HG02885 (cell line): ENCODE measurements at regions not wholly inside any gene's neighbourhood (a gene's known extent, or its start where the extent isn't known, plus 50 kb on each side); places are given as distances from the start of the nearest gene placed in this dataset.
"Not testable (repeated sequence)": the region's sequence is repeated elsewhere in the genome, so short reads cannot be mapped to it uniquely, and the experiment has no call there.

Experiments used
- ATAC-seq: cut with Tn5 transposase; IDR thresholded peaks from one replicate; pipeline ENCODE4 v1.9.1; 2021; ENCODE audit warnings: mild to moderate bottlenecking; ENCODE audit not compliant: unreplicated experiment, poor library complexity

DNA sequence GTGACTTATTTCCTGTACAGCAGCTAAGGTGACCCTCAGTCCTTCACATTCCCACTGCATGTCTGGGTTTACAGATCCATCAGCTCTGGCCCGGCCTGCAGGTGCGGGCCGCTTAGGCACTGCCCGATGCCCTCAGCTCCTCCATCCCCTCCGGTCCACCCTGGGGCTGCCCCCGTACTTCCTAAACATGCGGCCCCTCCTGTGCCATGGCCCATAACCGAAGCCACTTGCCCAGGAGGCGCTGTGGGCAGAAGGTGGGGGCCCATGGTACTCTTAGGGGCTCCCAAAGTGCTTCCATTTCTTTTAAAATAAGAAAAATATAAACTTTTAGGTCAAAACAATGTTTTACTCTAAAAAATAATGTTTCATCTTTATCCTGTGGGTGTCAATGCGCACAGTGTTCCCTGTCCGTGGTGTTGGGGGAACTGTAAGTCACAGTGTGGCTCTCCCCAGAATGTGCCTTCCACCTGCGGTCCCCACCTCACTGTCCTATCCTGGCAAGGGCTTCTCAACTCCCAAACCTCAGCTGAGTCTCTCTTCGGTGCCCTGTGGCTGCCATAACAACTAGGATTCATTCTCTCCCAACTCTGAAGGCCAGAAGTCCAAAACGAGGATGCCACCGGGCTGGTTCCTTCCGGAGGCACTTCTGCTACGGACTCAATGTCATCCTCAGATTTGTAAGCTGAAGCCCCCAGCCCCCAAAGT, 132.7 kb upstream of the LPCAT1 start:
- ATAC-seq, result no peak

DNA sequence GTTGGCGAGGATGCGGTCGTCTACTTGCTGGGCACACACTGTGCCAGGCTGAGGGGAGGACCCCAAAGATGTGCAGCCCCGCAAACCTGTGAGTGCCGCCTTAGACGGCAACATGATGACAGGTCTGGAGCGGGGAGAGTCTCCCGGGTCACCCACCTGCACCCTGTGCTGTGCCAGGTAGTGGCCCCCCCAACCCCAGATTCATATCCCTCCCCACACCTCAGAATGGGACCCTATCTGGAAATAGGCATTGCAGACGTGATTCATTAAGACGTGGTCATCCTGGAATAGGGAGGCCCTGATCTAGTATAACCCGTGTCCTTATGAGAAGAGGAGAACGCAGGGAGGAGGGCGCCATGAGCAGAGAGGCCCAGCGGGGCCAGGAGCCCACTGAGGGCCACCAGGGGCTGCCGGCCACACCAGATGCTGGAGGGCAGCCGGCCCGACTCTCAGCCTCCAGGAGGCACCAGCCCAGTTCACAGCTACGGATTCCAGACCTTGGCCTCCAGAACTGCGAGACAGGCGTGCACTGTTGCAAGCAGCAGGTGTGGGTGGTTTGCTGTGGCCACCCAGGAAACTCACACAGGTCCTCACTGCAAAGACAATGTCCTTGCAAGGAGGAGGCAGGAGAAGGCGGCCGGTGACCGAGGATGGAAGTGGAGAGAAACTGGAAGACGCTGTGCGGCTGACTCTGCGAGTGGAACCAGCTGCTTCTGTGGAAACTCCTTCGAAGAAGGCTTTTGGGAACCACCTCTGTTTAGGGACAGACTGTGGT, 131.9 kb upstream of the LPCAT1 start:
- no peak for ATAC-seq

DNA sequence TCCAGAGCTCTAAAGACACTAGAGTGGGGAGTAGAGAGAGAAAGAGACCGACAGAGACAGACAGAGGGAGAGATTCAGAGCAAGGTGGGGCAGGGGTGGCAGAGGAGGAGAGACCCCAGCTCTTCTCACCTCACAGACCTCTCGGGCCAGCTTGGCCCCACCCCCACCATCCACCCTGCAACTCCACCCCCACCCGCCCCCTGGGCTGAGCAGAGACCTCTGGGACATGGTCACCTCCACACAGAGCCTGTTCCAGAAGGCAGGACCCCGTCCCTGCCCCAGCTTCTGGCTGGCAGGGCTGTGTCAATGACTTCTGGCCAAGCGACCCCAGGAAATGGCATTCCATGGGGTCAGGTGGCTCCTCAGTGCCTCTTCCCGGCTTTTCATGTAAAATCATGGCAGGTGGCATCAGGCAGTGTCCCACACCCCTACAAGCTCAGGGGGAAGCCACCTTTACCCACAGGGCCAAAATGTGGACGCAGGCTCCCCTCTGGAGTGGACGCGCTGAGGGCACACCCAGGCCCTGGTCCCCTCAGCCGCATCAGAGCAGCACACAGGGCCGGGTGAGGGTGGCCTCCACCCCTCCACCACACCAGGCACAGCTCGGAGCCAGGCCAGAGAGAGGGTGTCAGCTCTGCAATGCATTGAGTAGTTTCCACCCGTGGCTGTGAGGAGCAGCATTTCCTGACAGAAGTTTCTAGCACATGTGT, 131.2 kb upstream of the LPCAT1 start:
- ATAC-seq, result no peak

DNA sequence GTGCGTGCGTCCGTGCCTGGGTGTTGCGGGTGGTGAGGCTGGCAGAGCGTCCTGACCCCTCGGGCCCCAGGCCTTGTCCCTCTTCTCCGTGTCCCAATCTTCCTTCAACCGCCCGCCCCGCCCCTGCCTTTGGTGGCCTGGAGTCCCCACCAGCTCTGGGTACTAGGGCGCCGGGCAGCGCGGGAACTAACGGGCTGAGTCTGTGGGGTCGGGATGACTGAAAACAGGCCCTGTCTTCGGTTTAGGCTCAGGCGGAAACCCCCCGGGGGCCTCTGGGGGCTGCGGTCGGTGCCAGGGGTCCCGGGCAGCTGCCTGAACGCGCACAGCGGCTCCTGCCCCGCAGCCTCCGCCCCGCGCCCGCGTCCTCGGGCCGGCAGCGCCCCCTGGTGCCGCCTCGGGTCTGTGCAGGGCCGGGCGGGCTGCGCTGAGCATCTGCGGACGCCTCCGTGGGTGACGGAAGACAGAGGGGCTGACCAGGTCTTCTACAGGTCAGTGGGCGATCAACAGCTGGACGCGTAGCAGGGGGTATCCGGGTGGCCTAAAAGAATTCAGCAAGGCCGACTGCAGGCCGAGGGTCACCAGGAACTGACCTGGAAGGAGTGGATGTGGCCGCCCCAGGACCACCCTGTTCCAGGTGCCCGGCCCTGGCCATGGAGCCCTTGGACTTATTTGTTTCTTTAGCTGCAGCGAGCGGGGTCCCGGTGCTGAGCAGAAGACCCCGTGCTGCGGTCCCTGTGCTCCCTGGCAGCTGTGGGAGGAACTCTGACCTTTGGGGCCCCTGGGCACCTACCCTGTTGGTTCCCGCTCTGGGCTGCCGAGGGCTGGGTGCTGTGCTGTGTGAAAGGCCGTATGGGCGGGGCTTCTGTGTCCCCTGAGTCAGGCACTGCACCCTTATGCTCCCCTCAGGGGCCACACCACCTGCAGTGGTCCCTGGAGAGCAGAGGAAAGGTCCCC, 130.2 kb upstream of the LPCAT1 start:
- ATAC-seq, result peak; percentile 88

DNA sequence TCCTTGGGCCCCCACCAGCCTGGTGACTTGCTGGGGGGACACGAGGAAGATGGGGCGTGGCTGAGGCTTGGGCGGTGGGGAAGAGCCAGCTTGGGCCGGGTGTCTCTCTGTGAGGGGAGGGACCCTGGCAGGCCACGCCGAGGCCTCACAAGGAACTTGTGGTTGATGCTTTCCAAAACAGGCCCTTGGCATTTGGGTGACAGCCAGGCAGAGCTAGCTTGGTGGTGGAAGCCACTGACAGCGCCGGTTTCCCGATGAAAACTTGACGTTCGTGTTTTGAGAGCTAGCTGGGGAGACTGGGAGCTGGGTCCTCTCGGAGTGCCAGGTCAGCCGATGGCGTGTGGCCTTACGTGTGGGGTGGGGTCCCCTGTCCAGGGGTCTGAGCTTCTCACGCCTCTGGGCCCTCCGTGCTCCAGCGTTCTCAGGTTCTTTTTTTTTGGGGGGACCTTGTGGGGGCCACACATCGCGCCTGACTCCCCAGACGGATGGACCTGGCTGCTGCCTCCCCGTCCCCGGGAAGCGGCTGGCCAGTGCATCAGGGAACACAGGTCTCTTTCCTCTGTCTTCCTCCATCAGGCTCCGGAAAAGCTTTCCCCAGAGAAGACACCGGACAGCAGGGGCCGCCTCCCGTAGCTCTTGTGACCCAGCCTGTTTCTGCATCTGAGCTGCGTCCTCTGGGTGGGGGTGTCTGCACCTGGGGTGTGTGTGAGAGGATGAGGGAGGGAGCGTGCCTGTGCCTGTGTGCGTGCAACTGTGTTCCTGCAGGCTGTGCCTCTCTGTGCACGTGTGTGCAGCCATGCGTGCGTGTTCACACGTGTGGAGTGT, 129.3 kb upstream of the LPCAT1 start:
- ATAC-seq, result peak; percentile 54

DNA sequence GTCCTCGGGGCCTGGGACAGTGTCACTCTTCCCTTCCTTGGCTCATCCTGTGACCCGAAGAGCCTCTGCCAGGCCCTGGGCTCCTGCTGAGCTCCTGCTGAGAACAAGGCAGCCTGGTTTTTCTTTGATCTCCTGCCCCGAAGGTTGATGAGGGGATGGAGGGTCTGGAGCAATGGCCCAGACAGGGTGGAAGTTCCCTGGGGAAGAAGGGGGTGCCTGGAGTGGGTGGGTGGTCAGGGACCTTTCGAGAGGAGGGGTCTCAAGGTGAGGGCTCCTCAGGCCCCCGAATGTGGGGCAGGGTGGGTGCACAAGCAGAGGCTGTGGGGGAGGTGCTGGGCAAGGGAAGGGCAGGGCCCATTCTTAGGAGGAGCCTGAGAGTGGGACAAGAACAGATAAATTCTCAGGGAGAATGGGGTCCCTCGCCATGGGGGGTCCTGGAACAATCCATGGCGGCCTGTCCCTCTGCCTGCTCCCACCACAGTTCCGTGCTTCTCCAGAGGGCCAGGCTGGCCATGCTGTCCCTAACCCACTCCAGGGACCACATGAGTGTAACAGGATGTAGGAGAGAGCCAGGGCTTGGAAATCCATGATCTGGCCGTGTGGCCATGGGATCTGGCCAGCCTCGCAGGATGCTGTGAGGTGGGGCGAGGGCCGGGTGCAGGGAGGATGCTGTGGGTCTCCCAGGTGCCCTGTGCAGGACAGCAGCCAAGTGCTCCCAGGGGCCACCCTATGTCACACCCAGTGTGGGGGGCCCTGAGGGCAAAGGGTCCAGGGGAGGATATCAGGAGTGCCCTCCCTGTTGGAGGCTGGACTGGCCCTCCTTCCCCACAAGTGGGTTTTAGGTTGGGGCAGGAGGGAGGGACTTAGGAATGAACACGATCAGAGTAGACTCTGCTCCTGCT, 128.5 kb upstream of the LPCAT1 start:
- no peak for ATAC-seq

DNA sequence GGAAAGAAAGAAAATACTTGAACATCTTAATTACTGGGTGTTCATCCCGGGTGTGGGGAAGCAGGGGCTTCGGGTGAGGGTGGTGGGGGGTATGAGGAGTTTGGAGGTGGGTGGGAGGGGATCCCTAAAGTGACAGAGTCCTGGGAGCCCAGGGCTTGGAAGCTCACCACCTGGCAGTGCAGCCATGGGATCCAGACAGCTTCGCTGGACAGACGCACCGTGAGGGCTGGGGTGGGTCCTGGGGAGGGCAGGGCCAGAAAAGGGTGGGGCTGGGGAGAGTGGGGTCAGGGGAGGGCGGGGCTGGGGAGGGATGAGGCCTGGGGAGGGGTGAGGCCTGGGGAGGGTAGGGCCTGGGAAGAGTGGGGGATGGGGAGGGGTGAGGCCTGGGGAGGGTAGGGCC, 127.5 kb upstream of the LPCAT1 start:
- no peak for ATAC-seq

DNA sequence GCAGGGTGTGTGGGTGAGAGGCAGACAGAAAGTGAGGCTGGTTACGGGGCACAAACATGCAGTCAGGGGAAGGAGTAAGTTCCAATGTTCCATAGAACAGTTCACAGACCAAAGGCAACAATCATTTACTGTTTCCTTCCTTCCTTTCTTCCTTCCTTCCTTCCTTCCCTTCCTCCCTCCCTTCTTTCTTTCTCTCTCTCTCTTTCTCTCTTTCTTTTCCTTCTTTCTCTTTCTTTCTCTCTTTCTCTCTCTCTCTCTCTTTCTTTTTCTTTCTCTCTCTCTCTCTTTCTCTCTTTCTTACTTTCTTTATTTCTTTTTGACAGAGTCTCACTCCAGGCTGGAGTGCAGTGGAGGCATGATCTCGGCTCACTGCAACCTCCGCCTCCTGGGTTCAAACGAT, 125.8 kb upstream of the LPCAT1 start:
- ATAC-seq, result no peak

DNA sequence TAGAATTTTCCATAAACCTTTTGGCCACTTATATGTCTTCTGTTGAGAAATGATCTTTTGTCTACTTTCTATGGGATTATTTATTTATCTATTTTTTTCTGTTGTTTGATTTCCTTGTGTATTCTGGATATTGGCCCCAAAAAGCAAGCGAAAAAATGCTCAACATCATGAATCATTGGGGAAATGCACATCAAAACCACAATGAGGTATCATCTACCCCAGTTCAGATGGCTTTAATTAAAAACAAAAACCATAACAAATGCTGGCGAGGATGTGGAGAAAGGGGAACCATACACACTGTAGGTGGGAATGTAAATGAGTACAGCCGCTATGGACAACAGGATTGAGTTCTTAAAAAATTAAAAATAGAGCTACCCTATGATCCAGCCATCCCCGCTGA, 125.0 kb upstream of the LPCAT1 start:
- ATAC-seq, result no peak

DNA sequence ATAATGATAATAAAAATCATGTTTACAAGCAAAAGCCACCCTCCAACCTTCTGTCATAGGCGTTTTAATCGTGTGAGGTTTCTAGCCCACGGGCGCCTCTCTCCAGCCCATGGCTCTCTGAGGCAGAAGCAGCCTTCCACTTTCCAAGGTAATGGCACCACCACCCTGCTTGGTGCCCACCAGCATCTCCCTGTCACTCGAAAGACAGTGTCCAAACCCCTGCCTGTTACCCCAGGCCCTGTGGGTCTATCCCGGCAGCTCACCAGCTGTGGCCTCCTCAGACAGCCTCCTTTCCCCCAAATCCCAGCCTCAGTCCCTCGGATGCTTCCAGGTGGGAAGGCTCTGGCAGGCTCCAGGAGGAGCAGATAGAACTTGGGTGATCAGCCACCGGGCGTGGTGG, 123.8 kb upstream of the LPCAT1 start:
- ATAC-seq, result no peak

DNA sequence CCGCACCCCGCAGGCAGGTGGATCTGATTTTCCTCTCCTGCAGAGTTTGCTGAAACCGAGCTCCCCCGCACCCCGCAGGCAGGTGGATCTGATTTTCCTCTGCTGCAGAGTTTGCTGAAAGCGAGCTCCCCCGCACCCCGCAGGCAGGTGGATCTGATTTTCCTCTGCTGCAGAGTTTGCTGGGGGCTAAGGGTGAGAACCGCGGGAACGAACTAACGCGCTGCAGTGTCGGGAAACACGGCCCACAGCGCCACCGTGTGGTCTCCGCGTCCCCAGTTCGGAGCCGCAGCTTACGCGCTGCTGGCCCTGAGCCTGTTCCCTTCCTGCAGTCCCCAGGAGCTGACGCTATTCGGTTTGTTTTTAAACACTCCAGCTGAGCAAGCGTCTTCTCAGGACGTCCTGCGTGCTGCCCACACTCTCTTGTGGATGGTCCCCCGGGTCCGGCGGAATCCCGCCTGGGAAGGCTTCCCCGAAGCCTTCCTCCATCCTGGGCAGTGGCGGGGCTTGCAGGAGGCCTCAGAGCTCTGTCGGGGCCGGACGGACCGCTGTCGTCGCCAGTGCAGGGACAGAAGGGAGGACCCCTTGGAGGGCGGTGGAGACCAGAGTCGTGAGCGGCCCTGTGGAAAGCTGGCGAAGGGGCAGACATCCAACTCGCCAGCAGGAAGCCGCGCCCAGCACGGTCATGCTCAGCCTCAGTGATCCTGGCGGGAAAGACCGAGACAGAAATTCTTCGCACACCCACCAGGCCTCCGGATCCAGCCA, 121.2 kb upstream of the LPCAT1 start:
- peak; percentile 77 for ATAC-seq

DNA sequence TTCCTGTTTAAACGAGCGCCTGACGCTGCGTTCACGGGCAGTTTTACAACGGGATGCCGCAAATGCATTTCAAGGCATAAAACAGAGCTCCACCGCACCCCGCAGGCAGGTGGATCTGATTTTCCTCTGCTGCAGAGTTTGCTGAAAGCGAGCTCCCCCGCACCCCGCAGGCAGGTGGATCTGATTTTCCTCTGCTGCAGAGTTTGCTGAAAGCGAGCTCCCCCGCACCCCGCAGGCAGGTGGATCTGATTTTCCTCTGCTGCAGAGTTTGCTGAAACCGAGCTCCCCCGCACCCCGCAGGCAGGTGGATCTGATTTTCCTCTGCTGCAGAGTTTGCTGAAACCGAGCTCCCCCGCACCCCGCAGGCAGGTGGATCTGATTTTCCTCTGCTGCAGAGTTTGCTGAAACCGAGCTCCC, 120.6 kb upstream of the LPCAT1 start:
- not testable (repeated sequence) for ATAC-seq

DNA sequence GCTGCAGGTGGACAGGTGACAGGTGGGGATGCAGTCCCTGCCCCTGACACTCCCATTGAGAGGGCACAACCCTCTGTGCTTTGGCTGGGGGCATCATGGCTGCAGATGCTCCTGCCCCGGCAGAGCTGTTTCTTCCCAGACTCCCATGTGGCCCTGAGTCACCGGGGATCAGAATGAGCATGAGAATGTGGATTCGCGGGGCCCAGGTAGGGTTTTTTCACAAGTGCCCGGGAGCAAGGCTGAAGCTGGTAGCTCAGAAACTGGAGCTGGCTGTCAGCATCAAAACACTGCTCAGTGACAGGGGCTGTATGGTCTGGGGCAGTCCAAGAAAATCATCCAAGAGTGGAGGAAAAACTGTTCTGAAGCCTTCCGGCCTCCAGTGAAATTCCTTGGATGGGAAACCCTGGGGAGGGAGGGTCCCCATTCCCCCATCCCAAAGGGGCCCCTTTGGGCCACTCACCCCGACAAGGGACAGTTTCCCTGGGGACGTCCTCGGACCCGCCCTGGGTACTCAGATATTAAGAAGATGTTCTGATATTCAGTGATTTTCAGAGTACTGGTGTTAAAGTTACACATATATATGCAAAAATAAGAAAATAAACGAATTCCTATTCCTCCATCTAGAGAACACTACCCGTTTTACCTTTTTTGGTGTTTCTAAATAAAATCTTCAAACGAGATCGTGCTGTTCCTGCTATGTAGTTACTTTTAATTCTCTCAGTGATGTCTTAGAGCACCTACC, 120.1 kb upstream of the LPCAT1 start:
- no peak for ATAC-seq

DNA sequence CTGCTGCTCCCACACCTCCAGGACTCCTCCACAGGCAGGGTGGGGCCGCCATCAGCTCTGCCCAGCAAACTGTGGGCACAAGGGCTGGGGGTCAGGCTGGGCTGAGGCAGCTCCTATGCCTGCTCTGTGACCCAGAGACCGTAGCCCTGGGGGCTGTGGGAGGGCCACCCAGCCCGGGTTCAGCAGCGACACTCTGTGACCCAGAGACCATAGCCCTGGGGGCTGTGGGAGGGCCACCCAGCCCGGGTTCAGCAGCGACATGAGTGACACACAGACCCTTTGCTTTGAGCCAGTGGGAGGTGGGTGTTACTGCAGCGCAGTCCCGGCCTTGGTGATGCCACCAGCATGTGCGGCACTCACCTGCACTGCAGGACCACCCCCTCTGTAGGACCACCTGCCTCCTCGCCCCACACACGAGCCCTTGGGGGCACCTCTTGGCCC, 118.9 kb upstream of the LPCAT1 start:
- ATAC-seq, result no peak

DNA sequence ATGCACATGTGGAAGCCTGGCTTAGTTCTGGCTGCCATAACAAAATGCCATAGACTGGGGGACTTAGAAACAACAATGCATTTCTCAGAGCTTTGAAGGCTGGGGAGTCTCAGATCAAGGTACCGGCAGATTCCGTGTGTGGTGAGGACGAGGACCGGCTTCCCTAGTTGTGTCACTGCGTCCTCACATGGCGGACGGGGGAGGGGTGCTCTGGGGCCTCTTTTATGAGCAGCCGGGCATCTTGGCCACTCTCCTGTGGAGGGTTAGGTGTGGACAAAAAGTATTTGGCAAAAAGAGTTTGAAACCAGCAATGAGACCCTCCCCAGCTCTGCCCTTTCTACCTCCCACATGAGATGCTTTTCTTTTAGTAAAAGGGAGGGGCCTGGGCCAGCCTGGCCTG, 118.5 kb upstream of the LPCAT1 start:
- no peak for ATAC-seq

DNA sequence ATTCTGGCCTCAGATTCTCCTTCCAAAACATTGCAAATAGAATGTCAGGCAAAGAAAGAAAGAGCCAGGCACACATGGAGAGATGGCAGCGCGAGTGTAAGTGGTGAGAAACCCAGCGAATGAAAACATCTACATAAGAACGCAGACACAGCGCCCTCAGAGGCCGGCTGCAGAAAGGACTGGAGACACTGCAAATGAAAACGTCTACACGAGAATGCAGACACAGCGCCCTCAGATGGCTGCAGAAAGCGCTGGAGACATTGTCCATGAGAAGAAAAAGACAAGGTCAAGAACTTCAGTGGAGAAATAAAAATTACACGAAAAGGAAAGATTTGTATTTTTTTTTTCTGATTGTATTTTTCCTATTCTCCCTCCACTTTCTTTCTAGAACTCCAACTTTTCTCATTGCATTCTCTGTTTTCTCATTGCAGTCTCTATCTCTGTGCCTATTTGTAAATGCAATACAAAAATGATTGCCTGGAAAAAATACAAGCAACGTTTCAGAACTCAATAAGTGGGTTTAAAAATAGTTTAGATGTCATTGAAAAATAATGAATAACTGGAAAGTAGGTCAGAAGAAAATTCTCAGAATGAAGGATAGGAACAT, 117.9 kb upstream of the LPCAT1 start:
- peak; percentile 90 for ATAC-seq

DNA sequence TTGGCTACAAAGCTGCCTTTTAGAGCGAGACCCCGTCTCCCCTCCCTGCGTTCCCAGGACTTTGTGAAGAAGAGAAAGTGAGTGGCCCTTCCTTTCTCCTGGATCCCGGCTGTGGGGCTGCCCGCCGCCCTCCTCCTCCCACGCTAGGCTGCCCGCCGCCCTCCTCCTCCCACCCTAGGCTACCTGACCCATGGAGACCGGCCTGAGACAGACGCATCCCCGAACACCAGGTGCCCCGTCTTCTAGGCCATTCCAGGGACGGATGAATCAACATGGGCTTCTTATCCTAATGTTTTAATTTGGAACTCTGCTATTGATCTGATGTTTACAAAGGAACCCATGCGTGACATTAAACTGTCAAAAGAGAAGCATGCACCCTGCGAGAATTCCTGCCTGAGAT, 117.3 kb upstream of the LPCAT1 start:
- no peak for ATAC-seq
